Smooth muscle cell (in vitro differentiated cells): ENCODE measurements at regions not wholly inside any gene's neighbourhood (a gene's known extent, or its start where the extent isn't known, plus 50 kb on each side); places are given as distances from the start of the nearest gene placed in this dataset.

ENCODE experiments used
- DNase-seq: peaks from one replicate; lab custom pipeline; 2025; ENCODE audit not compliant: unreplicated experiment; lab: John Stamatoyannopoulos, UW
- H2AFZ ChIP-seq: fragments of 200-600 bp; sonication (generic); 2 replicates; pipeline ENCODE4 v1.6.0; 2016; ENCODE audit warnings: antibody characterized with exemption, low read depth, mild to moderate bottlenecking
- H3F3A ChIP-seq: fragments of 200-600 bp; sonication (generic); 2 replicates; pipeline ENCODE4 v1.6.0; 2017; ENCODE audit warnings: antibody characterized with exemption, low read depth
- H3K27ac ChIP-seq: fragments of 200-600 bp; sonication (generic); 2 replicates; pipeline ENCODE4 v1.5.1; 2016; ENCODE audit warnings: low read depth, mild to moderate bottlenecking
- H3K27me3 ChIP-seq: fragments of 200-600 bp; sonication (generic); 2 replicates; pipeline ENCODE4 v1.6.1; 2016; ENCODE audit warnings: low read depth, mild to moderate bottlenecking
- H3K36me3 ChIP-seq: fragments of 200-600 bp; sonication (generic); 2 replicates; pipeline ENCODE4 v1.5.1; 2016; ENCODE audit warnings: low read depth
- H3K4me1 ChIP-seq: fragments of 200-600 bp; sonication (generic); 2 replicates; pipeline ENCODE4 v1.5.1; 2016; ENCODE audit warnings: low read depth
- H3K4me2 ChIP-seq: fragments of 200-600 bp; sonication (generic); 2 replicates; pipeline ENCODE4 v1.6.0; 2016; ENCODE audit warnings: mild to moderate bottlenecking
- H3K4me3 ChIP-seq: fragments of 200-600 bp; sonication (generic); 2 replicates; pipeline ENCODE4 v1.5.1; 2016; ENCODE audit warnings: mild to moderate bottlenecking
- H3K79me2 ChIP-seq: fragments of 200-600 bp; sonication (generic); 2 replicates; pipeline ENCODE4 v1.6.0; 2016; ENCODE audit warnings: low read depth, mild to moderate bottlenecking
- H3K9ac ChIP-seq: fragments of 200-600 bp; sonication (generic); 2 replicates; pipeline ENCODE4 v1.6.0; 2016; ENCODE audit warnings: low read depth
- H3K9me3 ChIP-seq: fragments of 200-600 bp; sonication (generic); replicated peaks from 2 replicates; pipeline ENCODE4 v1.5.1; 2016; ENCODE audit warnings: low read depth
- H4K20me1 ChIP-seq: fragments of 200-600 bp; sonication (generic); 2 replicates; pipeline ENCODE4 v1.6.0; 2016; ENCODE audit warnings: low read depth
- CTCF ChIP-seq: fragments of 200-600 bp; sonication (generic); IDR thresholded peaks from 2 replicates; pipeline ENCODE4 v1.5.1; 2017; ENCODE audit warnings: borderline replicate concordance, mild to moderate bottlenecking, antibody characterized with exemption; ENCODE audit not compliant: insufficient read depth, poor library complexity, severe bottlenecking
- WGBS: methylation state at CpG from one replicate; pipeline ENCODE4 v1.1.7; 2016; ENCODE audit warnings: low lambda C conversion rate; 5-methylcytosine and 5-hydroxymethylcytosine counted together

DNA sequence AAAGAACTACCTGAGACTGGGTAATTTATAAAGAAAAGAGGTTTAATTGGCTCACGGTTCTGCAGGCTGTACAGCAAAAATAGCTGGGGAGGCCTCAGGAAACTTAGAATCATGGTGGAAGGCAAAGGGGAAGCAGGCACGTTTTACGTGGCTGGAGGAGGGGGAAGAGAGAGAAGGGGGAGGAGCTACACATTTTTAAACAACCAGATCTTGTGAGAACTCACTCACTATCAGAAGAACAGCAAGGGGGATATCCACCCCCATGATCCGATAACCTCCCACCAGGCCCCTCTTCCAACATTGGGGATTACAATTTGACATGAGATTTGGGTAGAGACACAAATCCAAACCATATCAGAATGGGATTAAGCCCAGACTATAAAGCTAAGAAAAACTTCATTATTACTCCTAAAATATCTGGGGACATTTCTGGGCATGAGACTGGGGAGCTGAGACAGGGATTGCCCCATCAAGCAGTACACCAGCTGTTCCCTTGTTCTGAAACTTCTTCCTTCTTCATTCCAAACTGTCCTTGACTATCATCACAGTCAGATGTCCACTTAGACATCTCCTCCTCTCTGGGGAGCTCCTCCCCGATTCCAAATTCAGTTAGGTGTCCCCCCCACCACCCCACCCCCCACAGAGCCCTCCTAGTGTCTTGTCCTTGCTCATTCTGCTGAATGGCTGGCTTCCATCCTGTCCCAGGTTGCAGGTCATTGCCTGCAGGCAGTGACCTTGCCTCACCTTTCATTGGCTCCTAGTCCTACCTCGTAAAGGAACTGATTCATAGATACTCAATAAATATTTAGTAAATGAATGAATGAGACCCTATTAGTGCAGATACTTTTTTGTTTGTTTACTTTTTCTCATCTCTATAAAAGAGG is 132.6 kb downstream of the EVX1 start:
- Histone ChIP-seq H3K4me2 (no peak overlapping the region), H3K27ac (no peak overlapping the region), H3K36me3 (no peaks in the 10 kb centered on the region), H2AFZ (no peak overlapping the region), H3F3A (peaks cover 10% of the 10 kb centered on the region), H3K9ac (no peak overlapping the region), H3K27me3 (no peaks in the 10 kb centered on the region), H4K20me1 (no peaks in the 10 kb centered on the region), H3K4me1 (peaks cover 3% of the 10 kb centered on the region), H3K79me2 (no peaks in the 10 kb centered on the region), H3K4me3 (no peak overlapping the region), H3K9me3 (no peaks in the 10 kb centered on the region)
- 51% methylated on average over 6 of the region's 6 CpGs for WGBS
- TF ChIP-seq CTCF: no peak
- DNase-seq: no peak

- 36% methylated on average over 5 of the region's 5 CpGs for WGBS
- no peaks in the 10 kb centered on the region for H3K27me3 ChIP-seq
- no peak overlapping the region for H3K4me3 ChIP-seq
- no peak for DNase-seq
- no peak overlapping the region for H3K9ac ChIP-seq
- peaks cover 10% of the 10 kb centered on the region for H3F3A ChIP-seq
- no peak for TF ChIP-seq CTCF
- H3K9me3 ChIP-seq: no peaks in the 10 kb centered on the region
- H3K4me2 ChIP-seq: no peak overlapping the region
- peaks cover 3% of the 10 kb centered on the region for H3K4me1 ChIP-seq
- H3K27ac ChIP-seq: no peak overlapping the region
- peak overlapping the region; percentile 78 for H2AFZ ChIP-seq
- no peaks in the 10 kb centered on the region for H4K20me1 ChIP-seq
- H3K36me3 ChIP-seq: no peaks in the 10 kb centered on the region
- H3K79me2 ChIP-seq: no peaks in the 10 kb centered on the region
Measured at GRCh38 chr7:27375958-27376357, 133.4 kb downstream of the EVX1 start.

DNA sequence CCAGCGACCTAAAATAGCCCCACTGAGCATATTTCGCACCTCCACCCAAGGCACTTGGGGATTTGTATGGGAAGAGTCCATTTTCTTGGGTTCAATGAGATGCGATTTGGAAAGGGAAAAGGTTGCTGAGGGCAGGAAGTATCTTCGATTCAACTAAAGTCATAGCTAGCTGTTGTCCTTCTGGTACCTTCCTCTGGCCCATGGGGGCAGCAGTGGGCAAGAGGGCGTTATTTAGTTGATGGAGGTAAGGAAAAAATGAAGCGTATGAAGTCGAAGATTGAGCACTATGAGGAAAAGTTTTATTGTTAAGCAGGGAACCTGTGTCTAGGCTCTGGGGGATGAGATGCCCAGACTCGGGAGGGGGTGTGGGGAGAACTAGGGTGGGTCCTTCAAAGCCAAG is 135.4 kb downstream of the EVX1 start:
- TF ChIP-seq CTCF: no peak
- H3F3A ChIP-seq: peaks cover 10% of the 10 kb centered on the region
- no peak overlapping the region for H3K4me3 ChIP-seq
- no peak overlapping the region for H3K27ac ChIP-seq
- no peak overlapping the region for H3K9ac ChIP-seq
- DNase-seq: no peak
- H2AFZ ChIP-seq: no peak overlapping the region
- H3K9me3 ChIP-seq: no peaks in the 10 kb centered on the region
- no peaks in the 10 kb centered on the region for H4K20me1 ChIP-seq
- H3K27me3 ChIP-seq: no peaks in the 10 kb centered on the region
- WGBS: 90% methylated on average over 8 of the region's 8 CpGs
- no peak overlapping the region for H3K4me2 ChIP-seq
- no peaks in the 10 kb centered on the region for H3K36me3 ChIP-seq
- H3K79me2 ChIP-seq: no peaks in the 10 kb centered on the region
- peaks cover 3% of the 10 kb centered on the region for H3K4me1 ChIP-seq

- Histone ChIP-seq H3K9ac (no peak overlapping the region), H3K27ac (no peak overlapping the region), H2AFZ (no peak overlapping the region), H3K27me3 (no peaks in the 10 kb centered on the region), H3K4me3 (no peak overlapping the region), H3K4me2 (no peak overlapping the region), H3K4me1 (no peaks in the 10 kb centered on the region), H4K20me1 (no peaks in the 10 kb centered on the region), H3K79me2 (no peaks in the 10 kb centered on the region), H3K36me3 (no peaks in the 10 kb centered on the region), H3K9me3 (no peaks in the 10 kb centered on the region), H3F3A (no peaks in the 10 kb centered on the region)
- 96% methylated on average over 4 of the region's 4 CpGs for WGBS
- no peak for TF ChIP-seq CTCF
- no peak for DNase-seq
Measured at GRCh38 chr7:27382307-27382706, 139.7 kb downstream of the EVX1 start.
